ENCODE measurements at regions not wholly inside any gene's neighbourhood (a gene's known extent, or its start where the extent isn't known, plus 50 kb on each side); places are given as distances from the start of the nearest gene placed in this dataset.
"Not testable (repeated sequence)": the region's sequence is repeated elsewhere in the genome, so short reads cannot be mapped to it uniquely, and the experiment has no call there.

DNA sequence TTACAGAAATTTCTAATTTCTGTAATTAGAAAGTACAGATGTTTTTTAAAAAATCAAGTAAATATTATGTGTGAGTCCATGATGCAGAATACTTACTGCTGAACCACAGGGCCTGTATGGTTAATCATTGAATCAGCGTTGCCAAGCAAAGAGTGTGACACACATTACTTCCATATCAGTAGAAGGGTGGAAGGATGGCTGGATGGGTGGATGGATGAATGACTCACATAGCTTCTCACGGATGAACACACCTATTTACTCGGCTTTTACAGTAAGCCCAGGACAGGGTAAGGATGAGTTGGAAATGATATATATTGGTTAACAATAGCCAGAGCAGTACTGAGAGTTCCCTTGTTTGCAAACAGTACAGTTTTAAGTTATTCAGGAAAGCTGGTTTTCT is 495.9 kb upstream of the RBFOX1 start:
- no peak for DNase-seq

DNA sequence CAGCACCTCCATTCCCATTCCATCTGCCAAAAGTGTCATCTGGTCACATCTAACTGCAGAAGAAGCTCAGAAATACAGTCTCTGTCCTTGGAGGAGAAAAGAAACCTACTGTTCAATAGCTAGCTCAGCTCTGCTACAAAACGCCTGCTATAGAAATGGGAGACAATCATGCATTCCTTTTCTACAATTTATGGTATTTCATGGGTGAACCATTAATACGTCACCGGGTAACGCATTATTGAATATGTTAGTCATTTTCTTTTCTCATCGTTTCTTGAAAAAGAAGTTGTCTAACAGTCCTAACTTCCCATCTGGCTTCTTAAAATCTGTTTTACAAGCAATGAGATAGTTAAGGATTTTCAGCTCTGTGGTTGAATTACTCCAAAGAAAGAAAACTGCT is 496.7 kb upstream of the RBFOX1 start:
- no peak for DNase-seq

DNA sequence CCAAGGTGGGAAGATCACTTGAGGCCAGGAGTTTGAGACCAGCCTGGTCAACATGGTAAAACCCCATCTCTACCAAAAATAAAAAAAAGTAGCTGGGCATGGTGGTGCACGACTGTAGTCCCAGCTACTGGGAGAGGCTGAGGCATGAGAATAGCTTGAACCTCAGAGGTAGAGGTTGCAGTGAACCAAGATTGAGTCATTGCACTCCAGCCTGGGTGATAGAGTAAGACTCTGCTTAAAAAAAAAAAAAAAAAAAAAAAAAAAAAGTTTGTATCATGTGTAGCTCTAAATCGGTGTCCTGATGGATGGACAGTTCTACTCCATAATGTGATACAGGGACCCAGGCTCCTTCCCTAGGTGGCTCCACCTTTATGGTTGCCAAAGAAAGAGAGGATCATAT is 497.1 kb upstream of the RBFOX1 start:
- no peak for DNase-seq

DNA sequence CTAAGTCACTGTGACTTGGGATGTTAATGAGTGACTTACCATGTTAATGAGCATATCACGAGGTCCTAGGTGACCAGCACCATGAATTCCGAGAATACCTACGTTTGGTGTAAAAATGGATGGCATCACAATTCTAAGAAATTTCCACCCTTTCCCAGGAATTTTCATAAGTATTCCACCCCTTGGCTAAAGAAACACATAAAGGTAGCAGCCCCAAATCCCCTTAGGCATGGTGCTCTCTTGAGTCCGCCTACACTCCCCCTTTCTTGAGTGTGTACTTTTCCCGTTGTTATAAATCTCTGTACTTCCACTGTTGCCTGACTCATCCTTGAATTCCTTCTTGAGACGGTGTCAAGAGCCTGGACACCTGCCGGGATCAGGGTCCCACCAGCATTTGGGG is 504.0 kb upstream of the RBFOX1 start:
- no peak for DNase-seq

DNA sequence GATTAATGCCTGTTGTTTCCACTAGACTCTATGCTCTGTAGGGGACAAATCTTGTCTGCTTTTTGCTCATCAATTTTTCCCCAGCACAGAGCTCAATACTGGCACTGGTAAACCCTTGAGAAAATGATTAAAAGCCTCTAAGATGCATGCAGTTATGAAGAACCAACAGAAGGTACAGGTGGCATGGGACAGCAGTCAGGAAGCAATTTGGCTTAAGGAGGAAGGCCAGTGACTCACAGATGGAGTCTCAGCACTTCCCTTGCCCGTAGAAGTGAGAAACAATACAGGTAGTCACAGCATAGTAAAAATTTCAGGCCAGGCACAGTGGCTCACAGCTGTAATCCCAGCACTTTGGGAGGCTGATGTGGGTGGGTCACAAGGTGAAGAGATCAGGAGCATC is 504.7 kb upstream of the RBFOX1 start:
- DNase-seq = no peak

DNA sequence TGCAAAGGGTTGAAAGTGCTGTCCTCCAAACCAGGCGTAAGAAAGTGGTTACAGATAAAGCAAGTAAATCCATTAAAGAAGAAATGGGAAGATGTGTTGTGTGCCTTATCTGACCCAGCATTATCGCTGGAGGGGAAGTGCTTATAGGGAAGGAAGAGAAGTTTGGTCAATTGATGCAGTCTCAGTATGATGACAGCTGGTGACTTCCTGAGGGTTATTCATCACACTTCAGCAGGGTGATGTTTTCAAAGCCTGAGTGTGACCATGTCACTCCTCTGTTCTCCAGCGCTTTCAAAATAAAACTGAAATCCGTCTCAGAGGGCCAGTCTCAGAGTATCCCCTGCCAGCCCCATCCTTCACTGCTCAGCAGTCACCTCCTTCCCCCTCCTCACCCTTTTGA is 505.4 kb upstream of the RBFOX1 start:
- DNase-seq = no peak

DNA sequence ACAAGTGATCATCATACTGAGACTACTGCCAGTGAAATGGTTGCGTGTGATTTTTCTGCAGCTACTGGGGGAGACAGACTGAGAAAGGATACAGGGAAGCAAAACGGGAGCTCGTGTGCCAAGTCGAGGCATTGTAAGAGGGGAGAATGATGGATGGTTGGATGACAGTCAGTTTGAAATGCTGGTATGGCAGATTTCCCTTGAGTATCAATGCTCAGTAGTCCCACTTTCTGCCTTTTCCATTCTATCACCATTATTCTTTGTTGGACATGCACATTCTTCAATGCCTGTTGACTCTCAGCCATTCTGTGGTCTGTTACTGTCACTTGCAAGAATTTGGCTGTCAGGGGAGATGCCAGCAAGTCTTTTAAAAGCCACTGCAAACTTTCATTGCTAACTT is 510.6 kb upstream of the RBFOX1 start:
- DNase-seq = no peak

DNA sequence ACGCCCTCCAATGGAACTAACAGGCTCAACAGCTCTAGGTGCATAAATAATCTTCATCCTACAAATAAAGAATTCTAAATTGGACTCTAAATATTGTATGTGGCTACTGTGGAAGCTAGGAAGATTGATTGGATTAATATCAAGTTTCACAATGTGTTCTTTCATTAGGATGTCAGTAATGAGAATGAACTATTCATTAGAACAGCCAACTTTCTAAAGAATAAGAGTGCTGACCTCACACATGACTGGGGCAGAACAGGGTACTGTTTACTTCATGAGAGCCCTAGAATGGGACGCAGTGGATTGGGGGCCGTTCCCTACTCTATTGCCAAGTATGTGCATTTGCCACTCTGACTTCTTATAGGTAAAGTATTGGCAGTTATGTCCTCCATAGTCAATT is 528.2 kb upstream of the RBFOX1 start:
- DNase-seq = no peak

DNA sequence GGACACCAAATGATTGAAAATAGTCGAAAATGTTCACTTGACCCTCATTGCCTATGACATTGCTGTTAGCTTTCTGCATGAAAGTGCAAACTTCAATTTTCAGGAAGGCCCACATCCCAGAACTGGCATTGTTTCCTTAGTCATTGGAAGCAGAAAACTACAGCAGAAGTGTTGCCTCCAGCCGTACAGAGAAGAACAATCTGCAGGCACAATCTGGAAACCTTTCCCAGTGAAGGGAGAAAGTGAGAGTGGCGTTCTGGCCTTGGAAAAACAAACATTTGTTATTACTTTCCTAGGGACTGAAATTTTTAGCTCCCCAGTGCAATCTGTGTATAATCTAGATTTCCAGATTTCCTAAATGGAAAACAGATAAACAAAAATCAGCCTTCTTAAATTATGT is 529.5 kb upstream of the RBFOX1 start:
- DNase-seq = no peak

DNA sequence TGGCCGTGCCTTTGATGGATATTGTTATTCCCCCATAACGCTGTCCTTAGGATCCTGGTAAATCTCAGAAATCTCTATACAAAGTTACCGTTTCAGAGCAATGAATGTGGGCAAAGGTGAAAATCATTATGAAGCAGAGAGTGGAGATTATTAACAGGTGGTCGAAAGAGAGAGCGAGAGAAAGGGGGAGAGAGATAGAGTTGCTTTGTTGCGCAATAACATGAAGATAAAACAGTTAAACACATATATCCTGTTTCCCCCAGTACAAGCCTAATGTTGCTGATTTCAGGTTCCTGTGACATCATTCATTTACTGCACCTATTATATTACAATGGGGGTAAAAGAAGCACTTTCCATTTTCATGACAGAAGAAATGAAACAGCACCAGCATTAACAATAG is 535.4 kb upstream of the RBFOX1 start:
- no peak for DNase-seq

DNA sequence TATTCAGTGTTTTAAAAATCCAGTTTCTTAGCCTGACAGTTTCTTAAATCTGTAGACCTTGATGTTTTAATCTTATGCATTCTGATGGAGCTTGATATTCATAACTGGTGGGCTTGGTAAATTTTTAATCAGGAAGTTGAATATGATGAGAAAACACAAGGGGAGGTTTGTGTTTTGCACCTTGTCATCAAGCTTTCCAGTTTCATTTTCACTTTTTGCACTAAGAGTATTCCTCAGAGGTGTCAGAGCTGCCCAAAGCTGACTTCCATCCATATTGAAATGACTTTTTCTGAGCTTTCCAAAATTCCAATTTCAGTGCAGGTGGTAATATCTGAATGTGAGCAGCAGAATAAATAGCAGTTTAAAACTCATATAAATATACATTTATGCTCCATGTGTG is 555.0 kb upstream of the RBFOX1 start:
- no peak for DNase-seq

DNA sequence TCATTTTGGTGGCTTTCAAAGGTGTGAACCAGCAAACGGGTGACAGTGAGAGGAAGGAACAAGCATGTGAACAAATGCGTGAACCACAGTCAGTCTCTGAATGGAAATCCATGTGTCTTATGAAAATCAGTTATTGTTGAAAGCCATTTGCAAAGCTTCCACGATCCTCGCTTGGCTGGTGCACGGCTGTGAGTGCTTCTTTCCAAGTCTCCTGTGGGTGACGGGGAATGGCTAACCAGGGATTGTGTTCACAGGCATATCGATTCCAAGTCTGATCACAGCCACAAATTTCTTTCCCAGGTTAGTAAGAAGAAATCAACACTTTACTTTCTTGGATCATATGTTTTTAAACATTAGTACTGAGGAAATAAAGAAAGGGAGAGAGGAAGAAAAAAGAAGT is 556.9 kb upstream of the RBFOX1 start:
- no peak for DNase-seq

DNA sequence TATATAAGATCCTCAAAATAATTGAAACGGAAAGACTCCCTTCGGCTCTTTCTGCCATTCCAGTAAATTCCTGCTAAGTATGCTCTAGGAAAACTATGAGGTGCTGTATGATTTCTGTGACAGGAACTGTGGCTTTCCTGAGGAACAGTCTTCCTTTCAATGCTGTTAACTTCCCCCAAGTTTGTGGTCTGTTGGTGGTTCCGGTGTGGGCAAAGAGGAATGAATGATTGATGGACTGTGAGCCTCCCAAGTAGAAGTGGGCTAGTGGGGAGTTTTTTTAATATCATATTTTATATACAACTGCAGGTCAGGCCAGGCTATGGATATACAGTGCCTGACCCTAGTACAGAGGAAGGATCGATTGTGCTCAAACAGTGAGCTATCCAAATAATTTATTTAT is 560.7 kb upstream of the RBFOX1 start:
- DNase-seq = no peak

DNA sequence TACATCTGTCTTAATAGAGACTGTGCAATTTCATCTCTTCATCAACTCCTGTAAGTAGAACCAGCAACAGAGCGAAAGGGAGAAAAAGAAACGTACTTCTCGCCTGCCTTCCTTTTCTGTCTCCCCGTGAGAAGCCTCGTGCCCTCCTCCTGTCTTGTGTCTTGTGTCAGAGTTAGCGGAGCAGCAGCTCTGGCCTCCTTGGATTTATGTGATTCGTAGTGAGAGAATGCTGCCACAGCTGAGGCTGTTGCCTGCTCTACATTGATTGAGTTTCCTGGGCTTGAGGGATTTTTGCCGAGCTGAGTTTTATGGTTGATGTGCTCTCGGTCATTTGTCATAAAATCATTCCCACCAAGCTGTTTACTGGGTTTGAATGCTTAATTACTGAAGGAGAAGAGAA is 579.1 kb upstream of the RBFOX1 start:
- no peak for DNase-seq

DNA sequence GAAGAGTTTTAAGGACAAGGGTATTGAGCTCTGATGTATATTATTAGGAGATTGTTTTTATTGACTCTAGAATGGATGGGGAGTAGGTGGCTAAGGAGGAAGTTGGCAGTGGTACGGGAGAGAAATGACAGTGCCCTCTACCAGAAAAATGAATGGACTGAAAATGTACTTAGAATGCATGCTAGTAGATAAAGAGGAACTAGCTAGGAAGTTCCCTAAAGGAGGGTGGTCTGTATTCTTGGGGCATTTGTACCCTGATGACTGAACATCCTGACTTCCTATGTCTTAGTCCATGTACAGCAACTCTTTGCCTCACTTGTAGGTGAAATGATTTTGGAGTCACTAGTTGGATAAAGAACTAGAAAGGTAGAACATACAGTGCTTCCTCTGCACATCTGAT is 581.5 kb upstream of the RBFOX1 start:
- no peak for DNase-seq

DNA sequence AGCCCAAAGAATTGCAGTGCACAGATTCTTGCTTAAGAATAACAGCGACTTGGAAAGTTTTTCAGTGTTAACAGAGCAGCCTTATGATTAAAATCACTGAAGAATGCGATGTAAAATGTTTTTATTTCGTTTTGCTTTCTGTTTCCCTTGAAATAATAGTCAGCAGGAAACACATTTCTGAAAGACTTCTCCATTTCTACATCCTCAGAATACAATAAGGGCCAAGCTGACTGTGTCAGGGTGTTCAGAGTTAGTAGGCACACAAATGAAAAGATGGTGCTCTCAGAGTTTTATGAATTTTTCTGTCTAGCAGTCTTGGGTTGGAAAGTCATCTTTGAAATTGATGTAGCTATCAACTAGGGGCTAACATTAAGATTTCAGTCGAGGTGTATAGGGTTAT is 582.9 kb upstream of the RBFOX1 start:
- no peak for DNase-seq

DNA sequence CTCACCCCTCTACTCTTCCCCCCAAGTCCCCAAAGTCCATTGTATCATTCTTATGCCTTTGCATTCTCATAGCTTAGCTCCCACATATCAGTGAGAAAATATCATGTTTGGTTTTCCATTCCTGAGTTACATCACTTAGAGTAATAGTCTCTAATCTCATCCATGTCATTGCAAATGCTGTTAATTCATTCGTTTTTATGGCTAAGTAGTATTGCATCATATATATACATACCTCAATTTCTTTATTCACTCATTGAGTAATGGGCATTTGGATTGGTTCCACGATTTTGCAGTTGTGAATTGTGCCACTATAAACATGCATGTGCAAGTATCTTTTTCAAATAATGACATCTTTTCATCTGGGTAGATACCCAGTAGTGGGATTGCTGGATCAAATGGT is 596.3 kb upstream of the RBFOX1 start:
- not testable (repeated sequence) for DNase-seq

DNA sequence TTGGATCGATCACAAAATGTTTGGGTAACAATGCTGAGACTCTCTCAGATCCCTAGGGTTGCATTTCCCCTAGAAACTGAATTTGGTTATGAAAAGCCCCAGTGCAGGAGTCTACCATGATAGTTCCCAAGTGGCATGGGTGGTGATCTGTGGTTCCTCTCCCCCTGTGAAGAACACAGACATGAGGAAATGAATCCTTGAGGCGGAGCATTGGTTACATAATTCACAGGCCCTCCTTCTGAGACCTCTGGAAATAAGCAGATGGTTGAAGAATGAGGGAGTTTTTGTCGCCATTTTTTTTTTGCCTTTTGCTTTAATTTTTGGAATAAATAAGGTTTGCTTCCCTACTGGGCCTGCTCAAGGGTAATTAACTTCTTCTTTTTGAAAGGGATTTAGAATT is 597.0 kb upstream of the RBFOX1 start:
- no peak for DNase-seq

DNA sequence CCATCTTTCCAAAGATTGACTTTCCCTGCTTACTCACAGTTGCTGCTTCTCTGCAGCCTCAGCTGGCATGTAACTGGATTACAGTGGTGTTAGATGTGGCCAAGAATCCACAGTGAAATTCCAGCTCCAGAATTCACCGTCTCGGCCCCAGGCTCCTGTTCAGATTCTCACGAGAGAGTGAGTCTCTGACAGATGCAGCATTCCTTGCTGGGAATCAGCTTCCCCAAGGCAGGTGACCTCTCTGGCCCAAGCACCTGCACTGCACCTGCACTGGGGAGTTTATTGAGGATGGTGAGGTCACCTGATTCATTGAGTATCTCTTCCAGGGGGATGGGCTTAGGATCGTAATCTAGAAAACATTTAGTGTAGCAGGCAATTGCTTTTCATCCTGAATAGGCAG is 600.5 kb upstream of the RBFOX1 start:
- no peak for DNase-seq

DNA sequence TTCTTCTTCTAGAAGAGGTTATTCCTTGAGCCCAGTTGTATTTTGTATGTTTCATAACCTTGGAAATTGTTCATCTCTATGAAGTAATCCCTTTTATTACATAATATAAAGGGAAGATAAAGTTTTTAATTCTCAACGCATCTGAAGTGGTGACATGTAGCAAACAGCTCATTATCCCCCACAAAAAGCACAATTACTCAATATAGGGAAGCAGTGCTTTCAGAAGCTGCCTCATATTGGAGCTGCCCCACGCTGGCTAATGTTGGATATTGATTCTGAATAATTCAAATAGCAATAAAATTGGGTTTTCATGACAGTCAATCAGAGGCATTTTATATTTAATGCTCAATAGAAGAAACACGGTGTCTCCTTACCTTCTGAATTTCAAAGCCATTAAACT is 604.3 kb upstream of the RBFOX1 start:
- DNase-seq = no peak

DNA sequence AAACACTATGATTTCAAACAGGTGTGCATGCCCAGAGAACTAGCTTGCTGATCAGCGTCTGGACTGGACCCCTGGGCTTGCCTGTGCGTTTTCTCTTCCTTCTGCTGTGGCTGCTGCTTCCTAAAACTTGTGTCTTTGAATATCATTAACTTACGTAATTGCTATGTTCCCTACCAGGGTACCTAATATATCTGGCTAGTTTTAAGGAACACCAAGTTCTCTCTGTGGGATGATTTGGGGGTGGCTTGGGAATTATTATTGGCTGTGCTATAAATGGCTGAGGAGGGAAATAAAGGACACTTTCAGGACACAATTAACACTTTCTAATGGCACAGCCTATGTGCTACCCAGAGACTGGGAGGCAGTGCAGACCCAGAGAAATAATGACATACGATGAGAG is 606.0 kb upstream of the RBFOX1 start:
- DNase-seq = no peak

DNA sequence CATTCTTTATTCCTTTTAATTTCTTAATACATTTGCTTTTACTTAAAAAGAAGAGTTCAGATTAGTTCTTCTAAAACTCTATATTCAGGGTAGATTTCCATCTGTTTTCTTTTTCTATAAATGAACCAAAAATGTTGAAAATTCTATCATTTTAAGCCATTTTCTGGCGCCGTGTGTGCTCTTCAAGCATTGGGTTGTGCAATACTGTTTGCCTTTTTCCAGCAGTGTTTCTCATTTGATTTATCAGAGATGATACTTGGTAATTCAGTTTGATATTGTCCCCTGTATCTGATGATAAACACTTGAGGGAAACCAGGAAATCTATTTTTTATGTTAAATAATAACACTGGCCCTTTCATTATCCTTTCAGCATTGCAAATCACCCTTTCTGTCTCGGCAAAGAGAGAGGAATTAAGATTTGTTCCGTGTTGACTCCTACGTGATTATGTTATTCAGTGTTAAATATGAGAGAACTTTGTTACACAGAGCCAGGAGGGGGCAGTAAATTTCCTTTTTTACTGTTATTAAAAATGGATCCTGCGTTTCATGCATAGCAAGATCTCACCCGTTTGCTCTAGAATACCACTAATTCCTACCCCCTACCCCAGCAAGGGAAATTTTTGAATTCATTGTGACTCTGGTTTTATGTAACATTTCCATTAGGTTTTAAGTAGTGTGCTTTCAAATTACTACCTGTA is 606.9 kb upstream of the RBFOX1 start:
- no peak for DNase-seq

DNA sequence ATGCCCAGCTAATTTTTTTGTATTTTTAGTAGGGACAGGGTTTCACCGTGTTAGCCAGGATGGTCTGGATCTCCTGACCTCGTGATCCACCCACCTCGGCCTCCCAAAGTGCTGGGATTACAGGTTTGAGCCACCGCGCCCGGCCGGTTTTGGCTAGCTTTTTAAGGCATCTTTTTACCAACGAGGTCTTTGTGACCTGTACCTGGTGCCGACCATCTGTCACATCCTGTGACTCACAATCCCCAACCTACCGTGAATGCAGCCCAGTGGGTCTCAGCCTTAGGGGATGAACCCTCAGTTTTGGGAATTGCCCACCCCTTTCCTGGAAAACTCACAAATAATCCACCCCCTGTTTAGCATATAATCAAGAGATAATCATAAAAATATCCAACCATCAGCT is 607.4 kb upstream of the RBFOX1 start:
- DNase-seq = not testable (repeated sequence)

DNA sequence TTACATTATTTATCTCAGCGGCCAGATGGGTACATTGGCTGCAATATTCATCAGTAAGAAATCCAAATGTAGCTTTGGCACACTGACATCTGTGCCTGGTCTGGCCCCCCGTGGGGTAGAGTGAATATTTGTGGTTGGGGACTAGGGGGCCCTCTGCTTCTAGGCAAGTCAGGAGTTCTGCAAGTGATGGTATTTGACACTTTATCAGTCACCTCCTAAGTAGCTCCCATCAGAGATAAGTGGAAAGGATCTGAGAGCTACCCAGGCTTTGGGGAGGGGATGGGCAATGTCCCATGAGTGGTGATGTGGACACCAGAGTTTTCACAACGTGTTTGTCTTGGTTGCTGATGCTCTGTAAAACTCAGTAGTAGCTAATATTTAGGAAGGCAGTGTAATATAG is 609.9 kb upstream of the RBFOX1 start:
- DNase-seq = no peak

DNA sequence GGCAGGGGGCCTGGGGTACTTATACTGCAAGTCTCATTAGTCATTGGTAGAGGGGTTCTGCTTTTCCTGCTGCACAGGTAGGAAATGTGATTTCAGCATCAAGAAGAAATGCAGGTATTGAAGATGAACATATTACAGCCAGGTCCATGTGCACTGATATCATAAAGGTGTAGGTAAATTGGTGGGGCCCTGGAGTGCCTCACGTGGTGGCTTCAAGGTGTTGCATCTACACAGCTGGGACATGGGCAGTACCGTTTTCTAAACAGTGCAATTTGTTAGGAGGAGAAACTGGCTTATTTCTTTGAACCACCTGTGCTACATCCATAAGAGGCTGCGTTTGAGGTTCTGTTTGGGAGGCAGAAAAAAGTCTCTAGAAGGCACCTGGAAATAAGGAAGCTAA is 618.1 kb upstream of the RBFOX1 start:
- no peak for DNase-seq

DNA sequence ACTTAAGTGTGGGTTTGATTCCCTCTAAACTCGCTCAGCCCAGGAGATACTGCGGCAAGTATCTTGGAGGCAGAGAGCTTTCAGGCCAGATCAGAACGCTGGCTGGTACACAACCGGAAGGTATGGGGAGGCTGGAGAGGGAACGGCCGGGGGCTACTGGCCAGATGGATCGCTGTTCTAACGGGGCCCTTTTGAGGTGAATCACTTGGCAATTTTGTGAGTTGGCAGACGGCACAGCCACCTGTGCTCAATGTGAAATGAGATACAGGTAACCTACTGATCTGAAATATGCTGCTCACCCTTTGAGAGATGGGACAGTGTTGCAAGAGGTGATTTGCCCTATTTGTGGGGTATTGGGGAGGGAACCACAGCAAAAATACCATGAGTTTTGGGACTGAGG is 622.9 kb upstream of the RBFOX1 start:
- DNase-seq = no peak
